HG02852 (cell line): ENCODE measurements at regions not wholly inside any gene's neighbourhood (a gene's known extent, or its start where the extent isn't known, plus 50 kb on each side); places are given as distances from the start of the nearest gene placed in this dataset.

ENCODE experiments used
- ATAC-seq: cut with Tn5 transposase; IDR thresholded peaks from one replicate; pipeline ENCODE4 v1.9.1; 2021; ENCODE audit warnings: mild to moderate bottlenecking, moderate library complexity; ENCODE audit not compliant: unreplicated experiment

DNA sequence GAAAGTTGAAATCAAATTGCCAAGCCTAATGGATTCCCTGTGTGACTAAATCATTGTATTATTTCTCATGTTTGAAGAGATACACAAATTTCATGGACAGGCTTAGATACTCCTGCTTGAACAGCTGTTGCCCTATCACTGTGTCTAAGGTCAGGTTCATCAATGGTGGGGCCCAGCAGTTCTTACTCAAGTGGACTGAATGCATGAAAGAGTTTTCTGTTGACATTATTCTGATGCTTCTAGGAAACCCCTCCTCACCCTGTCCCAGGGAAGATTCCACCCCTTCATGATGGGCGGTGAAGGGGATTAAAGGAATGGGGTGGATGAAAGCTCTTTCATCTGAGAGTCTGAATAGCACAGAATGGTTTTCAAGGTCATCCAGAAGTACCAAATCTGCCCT, 148.8 kb downstream of the INO80D start:
- no peak for ATAC-seq

DNA sequence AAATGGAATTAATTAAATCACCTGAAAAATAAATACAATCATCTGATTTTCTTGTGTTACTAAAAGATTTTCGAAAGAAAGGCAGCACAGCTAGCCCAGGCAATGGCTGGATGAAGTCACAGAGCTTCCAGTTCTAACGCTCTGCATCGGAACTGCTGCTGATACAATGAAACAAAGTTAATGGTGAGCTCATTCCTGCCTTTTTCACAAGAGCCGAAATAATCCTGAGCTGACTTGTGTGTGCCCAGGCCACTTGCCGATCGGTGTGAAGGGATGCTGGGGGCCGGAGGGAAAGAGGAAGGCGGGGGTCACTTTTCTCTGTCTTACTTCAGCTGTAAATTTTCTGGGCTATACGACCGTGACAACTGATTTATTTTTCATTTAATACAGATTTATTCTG, 149.5 kb downstream of the INO80D start:
- no peak for ATAC-seq

DNA sequence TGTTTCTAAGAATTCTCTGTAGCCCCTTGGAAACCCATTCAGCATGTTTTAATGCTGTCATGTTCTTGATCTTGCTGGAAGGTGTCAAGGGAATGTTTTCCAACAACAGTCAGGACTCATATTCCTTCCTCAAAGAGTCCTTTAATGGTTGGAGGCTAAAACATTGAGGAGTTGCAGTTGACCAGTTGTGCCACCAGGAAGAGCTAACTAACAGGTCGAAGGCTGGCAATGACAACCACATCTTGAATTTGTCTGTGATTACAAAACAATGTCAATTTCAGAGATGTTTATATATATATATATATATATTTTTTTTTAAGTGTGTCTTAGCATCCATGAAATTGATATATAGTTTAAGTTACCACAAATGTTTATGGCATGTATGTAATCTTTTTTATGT, 151.5 kb downstream of the INO80D start:
- ATAC-seq = no peak

DNA sequence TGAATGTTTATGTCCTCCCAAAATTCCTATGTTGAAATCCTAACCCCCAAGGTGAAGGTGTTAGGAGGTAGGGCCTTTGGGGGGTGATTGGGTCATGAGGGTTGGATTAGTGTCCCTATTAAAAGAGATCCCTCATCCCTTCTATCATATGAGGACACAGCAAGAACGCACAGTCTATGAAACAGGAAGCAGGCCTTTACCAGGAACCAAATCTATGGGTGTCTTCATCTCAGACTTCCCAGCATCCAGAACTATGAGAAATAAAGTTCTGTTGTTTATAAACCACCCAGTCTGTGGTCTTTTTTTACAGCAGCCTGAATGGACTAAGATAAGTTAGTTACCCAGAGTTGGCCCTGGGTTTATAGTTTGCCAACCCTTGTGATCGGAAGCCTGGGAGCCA, 153.1 kb downstream of the INO80D start:
- no peak for ATAC-seq

DNA sequence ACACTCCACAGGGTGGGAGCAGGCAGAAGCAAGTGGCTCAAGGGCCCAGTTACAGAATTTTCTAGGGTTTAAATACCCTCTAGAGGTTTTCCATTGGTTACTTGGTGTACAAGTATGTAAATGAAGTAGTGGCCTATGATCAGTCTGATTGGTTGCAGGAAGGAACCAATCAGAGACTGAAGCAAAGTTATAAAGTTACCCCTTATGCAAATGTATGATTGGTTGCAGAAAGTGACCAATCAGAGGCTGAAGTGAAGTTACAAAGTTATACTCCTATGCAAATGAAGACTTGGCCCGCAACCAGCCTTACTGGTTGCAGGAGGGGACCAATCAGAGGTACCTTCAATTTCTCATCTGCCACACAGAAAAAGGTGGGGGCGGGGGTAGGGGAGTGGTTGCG, 154.6 kb downstream of the INO80D start:
- no peak for ATAC-seq

DNA sequence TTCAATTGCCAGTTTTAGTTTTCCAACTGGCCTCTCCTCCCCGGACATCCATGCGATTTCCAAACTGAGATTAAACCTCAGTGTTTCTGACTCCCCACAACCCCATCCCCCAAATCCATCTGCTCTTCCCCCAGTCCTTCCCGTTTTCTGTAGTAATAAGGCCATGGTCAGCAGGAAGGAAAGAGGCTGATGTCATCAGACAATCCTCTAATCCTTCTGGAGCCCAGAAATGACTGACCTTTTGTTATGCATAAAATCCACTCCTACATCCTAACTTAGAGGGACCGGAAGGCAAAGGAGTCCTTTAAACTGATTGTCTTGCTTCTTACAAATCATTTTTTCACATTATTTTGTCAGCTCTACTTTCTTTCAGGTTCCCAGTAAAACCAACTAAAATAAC, 155.8 kb downstream of the INO80D start:
- ATAC-seq = no peak

DNA sequence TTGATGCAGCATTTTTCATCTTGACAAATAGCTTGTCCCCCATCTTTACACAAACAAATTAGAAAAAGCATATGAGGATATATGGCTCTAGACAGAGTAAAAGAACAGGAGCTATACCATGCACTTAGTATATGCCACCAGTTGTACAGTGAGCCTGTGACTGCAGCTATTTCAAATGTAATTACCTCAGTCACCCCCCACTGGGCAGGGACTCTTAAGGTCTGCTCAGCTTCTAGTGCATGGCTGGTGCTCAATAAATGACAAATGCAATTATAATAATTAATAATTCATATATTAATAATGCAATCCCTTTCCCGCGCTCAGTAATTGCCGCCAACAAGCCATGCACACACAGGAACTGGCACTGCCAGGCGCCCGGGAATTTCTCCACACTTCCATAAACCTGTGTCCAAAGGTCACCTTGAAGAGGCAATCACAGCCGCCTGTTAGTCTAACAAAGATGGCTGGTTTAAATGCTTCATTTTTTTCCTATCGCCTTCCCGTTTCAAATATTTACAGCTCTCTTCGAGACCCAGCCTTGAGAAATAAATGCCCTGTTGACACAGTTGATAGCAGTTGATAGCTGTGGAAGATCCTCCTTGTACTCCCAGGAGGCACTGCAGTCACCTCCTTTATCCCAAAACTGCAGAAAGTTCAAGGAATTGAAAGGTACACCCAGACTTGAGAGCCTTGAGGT, 156.6 kb downstream of the INO80D start:
- ATAC-seq = no peak

DNA sequence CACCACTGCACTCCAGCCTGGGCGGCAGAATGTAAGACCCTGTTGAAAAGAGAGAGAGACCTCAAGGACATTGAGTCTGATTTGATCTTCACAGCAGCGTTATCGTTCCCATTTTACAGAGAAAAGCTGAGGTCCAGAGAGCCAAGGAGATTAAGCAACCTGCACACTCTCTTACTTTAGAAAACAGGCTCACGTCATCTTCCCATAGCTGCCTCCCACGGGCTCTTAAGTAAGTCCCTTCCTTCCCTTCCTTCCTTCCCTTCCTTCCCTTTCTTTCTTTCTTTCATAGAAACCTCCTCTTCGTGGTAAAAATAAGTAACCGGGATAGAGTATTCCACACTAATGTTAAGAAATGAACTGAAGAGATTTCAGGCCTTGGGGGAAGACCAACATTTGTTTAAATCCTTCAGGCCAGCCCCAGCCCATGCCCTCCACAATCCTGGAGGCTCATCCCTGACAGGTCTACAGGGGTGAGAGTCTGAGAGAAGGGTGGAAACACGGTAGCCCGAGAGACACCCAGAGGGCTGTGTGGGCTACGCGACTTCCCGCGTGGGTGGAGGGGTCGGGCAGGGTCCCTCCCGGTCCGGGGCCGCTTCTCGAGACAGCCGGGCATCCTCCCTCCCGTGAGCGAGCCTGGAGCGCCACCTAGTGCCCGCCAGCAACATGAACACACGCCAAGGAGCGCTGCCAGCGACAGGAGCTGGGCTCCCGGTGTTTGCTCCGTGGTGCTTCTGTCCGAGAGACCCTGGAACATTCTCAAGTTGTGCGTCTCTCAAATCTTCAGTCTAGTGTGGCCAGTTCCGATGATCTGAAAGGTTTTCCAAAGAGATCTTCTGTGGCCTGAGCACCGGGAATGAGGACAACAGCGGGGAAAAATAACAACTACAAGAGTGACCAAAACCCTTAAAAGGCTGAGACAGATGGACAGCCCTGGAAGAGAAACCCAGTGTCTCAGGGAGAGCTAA, 160.3 kb downstream of the INO80D start:
- ATAC-seq = peak; percentile 92

DNA sequence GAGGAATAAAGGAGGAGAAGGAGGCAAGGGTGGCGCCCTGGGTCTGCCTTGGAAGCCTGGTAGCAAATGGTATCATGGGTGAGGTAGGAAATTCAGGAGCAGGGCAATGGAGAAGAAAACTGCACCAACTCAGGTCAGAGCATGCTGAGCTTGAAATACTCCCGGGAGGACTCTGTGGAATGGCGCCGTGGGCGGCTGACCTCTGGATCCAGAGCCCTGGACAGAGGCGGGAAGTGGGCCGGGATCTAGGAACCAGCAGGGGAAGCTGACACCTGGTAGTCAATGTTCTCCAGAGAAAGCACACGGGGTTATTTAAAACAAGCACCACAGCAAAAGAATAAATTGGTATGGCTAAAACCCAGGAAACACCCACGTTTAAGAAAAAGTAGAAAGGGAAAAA, 161.3 kb downstream of the INO80D start:
- ATAC-seq = no peak

DNA sequence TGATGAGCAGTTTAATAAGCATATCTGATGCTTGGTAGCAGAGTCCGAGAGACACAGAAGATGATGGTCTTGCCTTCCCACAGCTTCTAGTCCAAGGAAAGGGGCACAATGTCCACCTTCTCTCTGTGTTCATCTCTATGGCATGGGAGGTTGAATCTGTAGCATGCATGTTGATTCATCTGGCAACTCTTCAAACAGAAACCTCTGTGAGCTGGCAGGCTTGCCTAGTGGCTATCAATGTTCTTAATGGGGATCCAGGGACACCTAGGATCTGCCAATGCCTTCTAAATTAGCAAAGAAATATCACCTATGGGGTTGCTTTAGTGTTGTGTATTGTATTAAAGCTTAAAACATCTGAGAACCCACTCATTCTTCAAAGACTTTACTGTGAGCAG, 170.8 kb downstream of the INO80D start:
- ATAC-seq = no peak

DNA sequence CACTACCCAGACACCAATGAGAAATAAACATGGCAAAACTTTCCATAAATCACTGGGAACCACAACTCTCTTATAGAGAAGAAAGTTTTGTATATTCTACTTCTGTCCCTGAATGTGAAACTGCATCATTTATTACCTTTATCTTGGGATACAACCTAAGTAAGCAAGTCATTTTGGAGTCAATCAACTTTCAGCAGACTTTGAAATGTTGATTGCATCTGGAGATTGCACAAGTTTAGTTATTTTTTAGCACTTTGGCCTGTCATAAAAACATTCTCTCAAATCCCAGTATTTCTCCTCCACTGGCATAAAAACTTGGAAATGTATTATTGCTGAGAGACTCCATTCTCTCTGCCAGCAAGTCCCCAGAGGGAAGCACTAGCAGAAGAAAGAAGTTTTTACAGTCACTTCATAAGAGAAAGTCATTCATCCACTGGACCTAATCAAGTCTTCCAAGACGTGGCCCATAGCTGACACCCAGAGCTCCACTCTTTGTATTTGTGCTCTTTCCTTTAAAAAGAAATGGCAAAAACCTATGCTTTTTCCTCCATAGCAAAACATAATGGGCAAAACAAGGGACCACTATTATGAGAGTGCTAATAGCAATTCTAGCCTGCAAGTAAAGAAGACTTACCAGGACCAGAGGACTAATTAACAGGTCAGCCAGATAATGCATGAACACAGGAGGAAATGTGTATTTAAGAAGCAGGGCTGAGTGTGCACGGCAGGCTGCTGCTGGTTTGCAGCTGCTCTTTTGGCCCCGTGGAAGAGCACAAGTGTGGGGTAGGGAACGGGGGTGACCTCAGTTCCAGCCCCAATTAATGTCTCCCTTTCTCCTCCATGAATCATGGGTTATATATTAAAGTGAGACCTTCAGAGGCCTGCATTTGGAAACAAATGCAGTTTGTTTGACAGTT, 171.5 kb downstream of the INO80D start:
- no peak for ATAC-seq

DNA sequence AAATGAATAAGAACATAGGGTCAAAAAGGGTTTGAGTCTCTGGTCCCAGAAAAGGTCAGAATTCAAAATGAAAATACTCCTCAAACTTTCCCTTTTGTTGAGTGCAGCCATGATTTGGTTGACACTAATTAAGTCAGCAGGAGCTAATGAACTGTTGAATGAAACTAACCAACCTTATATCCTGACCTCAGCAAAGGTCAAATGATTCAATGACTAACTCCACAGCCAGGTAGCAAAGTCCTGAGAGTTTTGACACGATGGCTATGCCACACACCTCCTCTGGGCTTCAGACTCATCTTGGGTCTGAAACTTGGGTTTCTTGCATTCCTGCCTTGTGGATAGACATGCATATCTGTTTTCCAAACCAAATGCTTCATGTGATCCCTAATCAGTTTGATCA, 172.3 kb downstream of the INO80D start:
- ATAC-seq = no peak

DNA sequence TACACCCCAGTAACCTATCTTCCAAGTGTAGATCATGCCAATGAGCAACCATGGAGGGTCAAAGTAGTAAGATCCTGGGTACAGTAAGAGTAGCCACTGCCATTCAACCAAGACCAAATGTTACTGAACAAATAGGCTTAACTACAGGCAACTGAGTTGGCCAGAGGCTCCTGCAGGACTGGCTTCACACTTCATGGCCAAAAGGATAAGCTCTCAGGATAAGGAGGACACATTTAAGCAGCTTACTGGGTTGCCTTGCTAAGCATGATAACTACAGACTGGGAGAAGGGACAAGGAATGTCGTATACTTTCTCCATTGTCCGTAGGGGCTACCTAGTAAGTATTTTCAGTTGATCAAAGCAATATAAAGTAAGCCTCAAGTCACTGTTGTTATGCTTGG, 174.7 kb downstream of the INO80D start:
- no peak for ATAC-seq

DNA sequence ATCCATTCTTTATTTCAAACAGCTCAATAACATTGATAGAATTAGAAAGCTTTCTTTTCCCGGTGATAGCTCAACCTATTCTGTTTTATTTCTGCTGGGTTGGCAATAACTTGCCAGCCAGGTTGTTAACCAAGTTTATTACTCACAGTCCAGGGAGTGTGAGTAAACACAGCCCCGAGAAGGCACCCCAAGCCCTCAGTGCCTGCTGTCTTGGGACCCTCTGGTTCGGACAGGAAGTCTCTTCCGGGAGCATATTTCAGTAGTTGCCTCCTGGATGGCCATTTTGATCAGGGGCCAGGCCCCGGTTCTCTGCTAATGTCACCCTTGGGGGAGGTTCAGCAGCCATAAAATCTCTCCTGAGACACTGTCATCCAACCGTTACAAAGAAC, 176.8 kb downstream of the INO80D start:
- no peak for ATAC-seq

DNA sequence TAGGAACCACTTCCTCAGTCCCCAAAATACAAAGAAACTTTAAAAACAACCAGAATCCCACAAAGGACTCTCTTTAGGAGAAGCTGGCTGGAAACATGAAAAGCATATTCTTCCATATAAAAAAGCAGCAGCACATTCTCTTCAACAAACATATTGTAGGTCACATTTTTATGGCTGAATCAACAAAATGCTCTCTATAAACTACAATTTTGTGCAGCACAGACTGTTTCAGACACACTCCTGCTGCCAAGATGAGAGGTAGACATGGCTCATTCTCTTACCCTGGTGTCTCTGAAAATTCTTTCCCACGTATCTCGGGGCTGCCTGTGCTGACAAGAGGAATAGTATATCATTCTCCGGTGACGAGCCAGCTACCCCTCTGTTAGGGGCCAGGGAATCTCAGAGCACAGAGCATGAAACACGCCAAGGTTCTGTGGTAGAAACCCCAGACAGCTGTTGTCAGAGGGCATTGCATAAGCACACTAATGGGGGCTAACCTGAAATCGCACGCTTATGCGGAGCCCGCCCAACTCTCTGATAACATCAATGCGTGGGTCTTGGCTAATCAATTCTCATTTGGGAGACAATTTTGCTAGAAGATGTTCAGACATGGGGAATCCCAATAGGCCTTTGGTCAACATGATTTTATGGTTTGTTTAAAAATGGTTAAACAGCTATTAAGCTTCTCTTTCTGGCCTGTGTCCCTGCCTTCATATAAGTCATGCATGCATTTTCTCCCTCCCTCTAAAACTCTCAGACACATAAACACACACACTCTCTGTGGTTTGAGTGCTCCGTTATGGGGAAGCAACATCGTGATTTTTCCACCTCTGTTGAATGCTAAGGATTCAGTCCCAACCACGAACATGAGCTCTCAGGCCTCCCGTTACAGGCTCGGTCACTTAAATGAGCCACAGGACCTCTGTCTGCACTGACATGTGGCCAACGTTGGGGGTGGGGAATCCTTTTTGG, 177.5 kb downstream of the INO80D start:
- ATAC-seq = no peak

DNA sequence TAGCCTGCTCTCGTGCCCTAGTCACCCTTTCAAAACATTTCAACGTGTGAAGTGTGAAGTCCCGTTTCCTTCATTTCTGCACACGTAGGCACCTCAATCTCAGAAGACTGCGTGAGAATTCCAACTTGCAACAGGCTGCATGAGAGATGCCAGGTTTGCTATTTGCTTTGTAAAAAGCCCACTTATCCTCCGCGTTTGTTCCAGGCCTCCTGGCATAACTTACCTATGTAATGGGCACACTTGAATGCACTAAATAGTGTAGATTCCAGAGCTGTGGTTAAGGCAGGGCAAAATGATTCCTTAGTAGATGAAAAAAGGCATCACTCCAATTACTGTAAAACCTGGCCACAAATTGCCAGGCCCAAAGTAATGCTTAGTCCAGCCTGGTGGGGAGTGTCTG, 179.6 kb downstream of the INO80D start:
- no peak for ATAC-seq

DNA sequence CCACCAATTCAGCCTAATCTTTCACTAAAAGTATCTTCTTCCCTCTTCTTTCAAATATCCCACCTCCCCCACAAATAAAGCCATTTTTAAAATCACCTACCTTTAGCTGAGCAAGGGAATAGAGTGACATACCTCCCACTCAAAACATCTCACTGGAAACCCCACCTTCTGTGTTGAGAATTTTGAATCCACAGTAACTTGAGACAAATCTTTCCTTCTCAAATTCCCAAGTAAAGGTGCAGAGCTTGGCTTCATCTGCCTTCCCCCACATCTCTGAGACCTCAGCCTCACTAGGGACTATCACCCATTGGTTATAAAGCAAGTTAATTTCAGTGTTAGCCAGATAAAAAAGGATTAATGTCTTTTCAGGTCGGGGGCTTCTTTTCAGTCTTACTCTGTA, 180.4 kb downstream of the INO80D start:
- no peak for ATAC-seq

DNA sequence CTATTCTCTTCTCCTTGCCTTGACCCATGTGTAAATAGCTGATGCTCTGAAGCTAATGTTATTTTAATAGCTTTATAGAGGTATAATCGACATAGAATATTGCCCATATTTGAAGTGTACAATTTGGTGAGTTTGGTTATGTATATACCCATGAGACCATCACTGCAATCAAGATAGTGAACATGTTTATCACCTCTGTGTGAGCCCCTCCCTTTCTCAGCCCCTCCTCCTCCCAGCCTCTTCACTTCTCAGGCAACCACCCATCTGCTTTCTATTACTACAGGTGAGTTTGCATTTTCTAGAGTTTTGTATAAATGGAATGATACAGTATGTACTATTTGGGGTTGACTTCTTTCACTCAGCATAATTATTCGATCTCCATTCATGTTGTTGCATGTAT, 181.1 kb downstream of the INO80D start:
- ATAC-seq = no peak

DNA sequence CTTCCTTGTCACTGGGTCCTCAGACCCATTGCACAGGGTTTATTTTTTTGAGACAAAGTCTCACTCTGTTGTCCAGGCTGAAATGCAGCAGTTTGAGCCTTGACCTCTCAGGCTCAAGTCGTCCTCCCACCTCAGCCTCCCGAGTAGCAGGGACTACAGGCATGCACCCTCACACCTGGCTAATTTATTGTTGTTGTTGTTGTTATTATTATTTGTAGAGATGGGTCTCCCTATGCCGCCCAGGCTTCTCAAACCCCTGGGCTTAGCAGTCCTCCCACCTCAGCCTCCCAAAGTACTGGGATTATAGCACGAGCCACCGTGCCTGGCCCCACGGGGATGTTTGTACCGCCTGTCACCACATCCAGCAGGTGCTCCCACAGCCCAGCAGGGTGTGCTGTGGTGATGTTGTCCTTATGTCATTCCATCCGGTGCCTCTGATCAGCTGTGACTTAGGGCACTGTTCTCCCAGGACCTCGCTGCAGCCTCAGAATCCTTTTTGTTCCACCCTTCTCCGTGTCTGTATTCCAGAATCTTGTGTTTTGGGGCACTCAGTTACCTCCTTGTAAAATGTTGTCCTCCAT, 182.3 kb downstream of the INO80D start:
- ATAC-seq = peak; percentile 86

DNA sequence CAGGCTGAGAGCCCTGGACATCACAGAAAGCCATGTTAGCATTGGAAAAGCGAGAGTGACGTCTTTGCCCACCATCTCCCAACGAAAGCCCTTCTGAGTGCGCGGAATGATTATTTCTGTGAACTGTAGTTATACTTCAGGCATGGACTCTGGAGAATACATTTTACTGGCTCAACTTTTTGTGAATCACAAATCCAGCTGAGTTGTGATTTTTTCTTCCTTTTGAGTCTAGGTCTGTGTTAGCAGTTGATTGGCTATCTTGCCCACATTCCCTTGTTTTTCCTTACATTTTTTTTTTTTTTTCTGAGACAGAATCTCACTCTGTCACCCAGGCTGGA, 183.1 kb downstream of the INO80D start:
- ATAC-seq = no peak
